Stimulated activated CD8-positive, alpha-beta memory T cell treated with anti-CD3 and anti-CD28 coated beads, Interleukin-15, amount 100 ng/mL, for 4 hours (primary cell): ENCODE measurements at regions not wholly inside any gene's neighbourhood (a gene's known extent, or its start where the extent isn't known, plus 50 kb on each side); places are given as distances from the start of the nearest gene placed in this dataset.
A peak's percentile ranks its signal among the peaks of the same experiment; 100 is the strongest.

Experiments used
- DNase-seq, 2 donors: peaks; one replicate each; pipeline ENCODE4 v3.0.0-alpha.2; 2020; ENCODE audit warnings: low read depth in 2 of 2

DNA sequence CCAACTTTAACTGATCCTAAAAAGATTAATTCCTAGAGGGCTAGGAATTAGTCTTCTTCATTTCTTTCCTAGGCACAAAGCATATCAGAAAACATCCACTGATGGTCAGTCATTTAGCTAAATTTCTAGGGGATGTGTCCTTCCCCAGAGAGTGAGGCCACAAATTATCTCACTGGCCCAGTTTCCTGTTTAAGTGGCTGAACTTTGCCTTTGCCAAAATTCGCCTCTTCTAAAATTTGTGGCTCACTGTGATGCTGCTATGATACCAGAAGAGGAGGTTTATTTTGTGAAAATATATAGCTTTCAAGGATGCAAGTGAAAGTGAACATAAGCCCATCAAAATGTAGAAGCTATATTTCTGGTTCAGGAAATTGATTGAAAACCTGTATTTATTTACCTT, 98.1 kb upstream of the FER start:
- DNase-seq, result no peak

DNA sequence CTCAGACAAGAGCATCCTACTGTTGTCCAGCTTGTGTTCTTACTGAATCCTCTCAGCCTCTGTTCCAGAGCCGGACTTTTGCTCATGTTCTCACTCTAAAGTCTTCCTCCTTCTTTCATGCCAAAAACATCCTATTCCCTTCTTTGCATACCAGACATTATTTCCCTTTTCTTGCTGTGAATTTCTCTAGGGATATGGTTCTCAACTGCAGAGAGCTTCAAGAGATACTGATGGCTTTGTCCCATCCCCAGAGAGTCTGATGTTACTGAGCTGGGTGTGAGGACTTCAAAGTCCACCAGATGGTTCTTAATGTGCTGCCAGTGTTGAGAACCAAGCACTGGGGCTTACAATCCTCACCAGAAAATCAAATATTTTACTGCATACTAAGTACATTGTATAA, 98.6 kb upstream of the FER start:
- no peak for DNase-seq

GRCh38 chr5:108642170-108642906, 105.4 kb upstream of the FER start:
- DNase-seq, result peak in 1 of 2 donors; percentile 6

DNA sequence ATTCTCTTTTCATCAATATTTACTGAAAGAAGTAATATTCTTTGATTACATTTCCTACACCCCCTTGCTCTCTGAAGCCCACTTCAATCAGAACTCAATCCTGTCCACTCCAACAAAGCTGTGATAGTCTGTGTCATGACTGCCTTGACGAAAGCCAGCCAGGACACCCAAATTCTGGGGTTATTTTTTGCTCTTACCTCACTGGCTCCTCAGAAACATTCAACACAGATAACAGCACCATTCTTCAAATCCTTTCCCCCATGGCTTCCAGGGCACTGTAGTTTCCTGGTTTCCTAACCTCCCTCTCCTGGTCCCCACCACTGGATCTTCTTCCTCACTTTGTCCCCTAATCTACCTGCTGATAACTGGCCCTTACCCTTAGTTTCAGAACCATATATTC, 106.1 kb upstream of the FER start:
- no peak for DNase-seq

DNA sequence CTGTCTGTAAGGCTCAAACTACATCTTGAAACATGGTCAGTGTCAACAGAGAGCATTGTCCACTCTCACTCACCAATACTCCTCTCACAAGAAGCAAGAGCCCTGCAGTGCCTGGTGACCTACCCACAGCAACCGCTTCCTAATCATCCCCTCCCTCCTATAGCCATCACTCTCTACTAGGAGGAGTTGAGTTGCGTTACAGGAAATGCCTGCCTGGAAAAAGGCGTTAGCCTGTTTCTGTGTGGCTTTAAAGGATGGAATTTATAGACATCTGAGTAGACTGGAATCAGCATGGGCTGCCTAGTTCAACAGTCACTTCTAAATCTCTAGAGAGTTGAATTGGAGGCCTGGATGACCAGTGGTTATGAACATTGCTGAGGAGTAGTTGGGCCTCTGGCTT, 108.3 kb upstream of the FER start:
- no peak for DNase-seq

DNA sequence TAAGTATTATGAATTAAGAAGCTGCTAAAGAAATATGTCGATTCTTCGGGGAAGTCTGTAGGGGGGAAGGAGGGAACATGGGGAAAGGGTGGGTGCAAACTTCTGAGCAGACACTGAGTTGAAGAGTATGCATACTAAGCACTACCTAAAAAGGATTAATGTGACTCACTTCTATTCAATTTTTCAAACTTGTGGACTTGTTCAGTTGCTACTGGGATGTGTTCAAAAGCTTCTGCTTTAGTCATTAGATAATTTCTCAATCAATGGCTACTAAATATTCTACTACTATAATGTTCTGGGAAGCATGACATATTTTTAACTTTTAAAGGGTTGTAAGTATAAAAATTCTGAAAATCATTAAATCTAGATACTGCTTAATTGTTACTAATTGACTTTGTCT, 109.7 kb upstream of the FER start:
- DNase-seq, result no peak

DNA sequence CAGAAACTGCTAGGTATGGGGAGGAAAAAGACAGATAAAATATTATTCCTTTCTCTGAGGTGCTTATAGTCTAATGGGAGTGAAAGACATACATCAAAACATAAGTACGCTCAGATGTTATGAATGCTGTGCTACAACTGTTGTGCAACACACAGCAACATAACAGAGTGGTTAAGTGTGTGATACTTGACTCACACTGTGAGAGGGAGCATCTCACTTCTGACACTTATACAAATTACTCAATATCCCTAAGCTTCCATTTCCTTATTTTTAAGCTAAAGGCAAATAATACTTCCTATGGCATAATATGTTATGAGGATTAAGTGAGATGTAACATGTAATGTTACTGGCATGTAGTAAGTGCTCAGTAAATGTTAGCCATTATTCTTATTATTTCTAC, 110.6 kb upstream of the FER start:
- no peak for DNase-seq

- DNase-seq, result no peak
Observed at GRCh38 chr5:108636135-108636853, 111.4 kb upstream of the FER start.

DNA sequence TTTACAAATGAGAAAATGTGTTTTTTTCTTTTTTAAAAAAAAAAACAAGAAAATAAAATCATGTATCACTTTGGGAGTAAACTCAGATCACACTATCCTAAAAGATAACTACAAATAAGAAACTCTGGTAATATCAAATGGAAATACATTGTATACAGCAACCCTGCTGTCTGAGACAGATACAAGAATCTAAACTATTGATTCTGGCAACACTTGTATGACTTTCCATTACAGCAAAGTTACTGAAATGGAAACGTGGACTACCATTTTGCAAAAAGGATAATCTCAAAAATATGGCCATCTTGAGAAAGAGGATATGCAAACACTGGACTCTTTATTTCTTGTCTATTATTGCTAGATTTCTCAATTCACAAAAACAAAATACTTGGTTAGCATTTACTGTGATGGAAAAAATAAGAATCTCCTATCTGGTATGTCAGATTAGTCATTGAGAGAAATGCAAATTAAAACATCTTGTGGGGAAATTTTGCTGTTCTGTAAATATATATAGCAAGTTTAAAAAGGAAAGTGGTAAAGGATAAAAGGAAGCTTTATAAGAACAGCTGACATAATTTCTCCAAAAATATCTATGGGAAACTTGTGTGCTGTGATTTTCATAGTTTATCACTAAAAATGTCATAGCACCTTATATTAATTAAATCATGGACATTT, 112.9 kb upstream of the FER start:
- no peak for DNase-seq

GRCh38 chr5:108634010-108634616, 113.6 kb upstream of the FER start:
- DNase-seq, result no peak

DNA sequence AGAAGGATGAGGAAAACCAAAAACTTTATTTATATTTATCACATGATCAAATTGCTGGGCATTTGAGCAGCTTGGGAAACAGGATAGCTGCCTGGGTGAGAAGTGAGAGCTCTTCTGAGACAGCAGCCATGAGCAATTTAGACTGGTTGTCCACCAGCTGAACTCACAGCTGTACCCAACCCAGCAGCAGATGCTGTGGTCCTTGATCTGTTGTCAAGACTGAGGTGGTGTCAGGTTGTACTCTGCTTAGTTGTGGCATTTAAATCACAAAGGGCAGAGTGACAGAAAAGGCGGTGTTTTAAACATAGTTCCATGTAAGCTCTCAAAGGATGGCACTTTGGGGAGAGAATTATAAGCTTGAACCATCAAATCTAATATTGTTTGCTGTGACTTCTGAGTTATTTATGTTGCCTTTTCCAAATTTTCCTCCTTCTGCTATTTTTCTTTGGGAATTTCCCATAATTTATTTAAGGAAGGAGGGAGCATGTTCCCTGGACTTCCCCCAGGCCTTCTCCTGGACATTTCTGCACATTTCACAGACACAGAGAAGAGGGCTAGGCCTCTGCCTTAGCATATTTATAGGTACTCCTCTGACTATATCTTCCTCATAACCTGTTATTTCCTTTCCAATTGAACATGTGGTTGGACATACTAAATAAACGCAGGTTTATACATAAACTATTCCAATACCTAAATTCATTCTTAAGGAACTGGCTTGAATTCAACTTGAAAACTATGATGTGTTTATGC, 117.7 kb upstream of the FER start:
- DNase-seq, result no peak

DNA sequence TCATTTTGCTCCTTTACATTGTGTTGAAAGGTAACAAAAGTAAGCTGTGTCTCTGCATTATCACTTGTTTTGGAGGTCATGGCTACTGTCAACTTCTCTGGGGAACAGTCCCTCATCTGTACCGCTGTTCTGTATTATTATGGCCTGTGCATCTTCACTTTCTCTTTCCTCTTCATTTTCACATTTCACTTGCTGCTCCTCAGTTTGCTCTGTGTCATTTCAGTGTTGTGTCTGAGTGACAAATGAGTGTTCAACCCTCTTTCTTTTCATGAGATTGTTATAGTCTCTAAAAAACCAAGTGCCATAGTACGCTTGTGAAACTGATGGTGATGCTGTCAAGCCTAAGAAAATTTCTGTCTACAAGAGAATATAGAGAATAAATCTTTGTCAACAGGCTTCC, 122.0 kb upstream of the FER start:
- no peak for DNase-seq

DNA sequence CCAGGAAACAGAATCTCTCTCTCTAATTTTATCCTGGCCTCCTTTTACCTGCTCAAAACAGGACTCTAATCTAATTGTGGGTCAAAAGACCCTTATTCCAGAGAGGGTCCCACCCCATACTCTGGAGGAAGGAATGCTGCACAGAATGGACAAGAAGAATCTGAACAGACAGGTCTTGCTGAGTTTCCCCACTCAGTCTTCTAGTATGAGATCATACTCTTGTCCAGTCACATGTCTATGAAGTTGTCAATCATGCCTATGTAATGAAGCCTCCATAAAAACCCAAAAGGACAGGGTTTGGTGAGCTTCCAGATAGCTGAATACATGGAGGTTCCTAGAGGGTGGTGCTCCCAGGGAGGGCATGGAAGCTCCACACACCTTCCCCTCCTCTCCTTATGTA, 123.9 kb upstream of the FER start:
- no peak for DNase-seq

GRCh38 chr5:108620516-108620915, 127.2 kb upstream of the FER start:
- DNase-seq, result no peak

DNA sequence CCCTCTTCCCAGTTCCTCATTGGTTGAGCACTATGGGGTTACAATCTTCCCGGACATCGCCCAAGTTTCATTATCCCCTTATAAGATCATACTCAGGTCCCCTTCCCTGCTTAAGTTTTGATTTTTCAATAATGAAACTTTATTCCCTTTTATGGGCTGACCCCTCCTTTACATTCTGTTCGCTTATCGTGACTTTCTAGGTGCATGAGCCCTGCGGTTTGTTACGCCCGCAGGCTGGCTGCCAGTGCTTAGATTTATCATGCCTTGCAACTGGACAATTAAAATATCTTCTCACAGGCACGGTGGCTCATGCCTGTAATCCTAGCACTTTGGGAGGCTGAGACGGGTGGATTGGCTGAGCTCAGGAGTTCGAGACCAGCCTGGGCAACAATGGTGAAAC, 127.9 kb upstream of the FER start:
- DNase-seq, result no peak

DNA sequence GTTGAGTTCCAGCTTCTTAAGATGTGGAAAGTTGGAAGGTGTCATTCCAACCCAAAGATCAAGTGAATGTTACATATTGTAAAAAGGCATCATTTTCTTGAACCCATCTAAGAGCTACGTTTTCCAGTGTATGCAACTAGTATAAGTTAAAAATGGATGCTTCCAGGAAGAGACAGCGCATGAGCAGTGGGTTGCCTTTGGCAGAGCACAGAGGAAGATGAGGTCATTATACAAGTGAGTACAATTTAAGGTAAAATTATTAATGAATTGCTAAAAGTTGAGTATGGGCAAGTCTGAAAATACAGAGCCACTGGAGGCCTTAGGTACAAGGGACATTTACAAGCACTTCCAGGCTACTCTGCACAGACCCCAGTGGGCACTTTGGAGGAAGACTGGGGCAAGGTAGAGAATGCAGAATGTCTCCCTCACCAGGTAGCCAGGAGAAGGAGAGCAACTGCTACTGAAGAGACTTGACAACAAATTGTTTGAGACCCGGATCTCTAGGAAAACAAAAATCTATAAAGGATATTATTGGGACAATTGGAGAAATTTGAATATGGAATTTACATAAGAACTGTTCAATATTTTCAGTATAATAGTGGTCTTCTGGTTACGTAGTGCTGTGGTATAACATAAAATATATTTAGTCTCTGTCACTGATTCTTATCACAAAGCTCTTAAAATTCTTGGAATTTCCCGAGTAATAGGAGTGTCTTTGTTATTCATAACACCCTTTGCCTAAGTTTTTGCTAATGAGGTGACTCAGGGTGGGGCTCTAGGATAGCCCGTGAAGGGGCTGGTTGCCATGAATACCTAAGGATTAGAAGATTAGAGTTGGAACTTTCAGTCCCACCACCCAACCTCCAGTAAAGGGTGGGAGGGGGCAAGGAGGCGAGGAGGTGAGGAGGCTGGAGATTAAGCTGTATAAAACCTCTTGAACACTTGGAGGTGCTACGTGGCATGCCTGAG, 129.9 kb upstream of the FER start:
- DNase-seq, result no peak

DNA sequence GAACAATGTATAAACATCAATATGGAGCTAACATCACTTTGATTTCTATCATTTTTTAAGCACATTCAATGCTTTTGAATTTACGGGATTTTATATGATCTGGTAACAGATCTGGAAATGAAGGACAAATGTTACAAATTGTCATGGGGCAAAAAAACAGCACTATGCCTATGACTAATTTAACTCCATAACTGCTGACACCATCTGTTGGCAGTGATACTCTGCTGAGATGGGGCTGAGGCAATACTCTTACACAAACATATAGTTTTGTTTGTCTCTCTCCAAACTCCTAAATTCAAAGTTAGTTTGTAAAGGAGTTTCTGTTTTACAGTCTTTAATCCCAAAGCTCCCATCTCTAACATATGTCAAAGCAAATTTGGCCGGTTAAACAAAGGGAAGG, 132.5 kb upstream of the FER start:
- DNase-seq, result no peak

DNA sequence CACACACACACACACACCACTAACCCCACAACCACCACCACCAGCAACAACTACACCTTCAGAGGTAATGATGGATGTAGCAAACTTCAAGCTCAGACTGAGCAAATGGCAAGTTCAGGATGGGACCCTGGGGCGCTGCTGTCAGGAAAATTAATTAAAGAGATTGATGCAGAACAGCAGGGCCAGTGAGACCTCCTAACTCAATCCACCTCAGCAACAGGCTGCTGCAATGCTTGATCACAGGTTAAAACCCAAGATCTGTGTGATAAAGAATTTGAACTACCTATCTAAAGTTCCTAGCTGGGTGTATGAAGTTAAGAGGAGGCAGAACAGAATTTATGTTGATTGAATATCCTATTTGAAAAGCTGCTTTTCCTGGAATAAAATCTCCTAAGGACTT, 140.3 kb upstream of the FER start:
- no peak for DNase-seq

DNA sequence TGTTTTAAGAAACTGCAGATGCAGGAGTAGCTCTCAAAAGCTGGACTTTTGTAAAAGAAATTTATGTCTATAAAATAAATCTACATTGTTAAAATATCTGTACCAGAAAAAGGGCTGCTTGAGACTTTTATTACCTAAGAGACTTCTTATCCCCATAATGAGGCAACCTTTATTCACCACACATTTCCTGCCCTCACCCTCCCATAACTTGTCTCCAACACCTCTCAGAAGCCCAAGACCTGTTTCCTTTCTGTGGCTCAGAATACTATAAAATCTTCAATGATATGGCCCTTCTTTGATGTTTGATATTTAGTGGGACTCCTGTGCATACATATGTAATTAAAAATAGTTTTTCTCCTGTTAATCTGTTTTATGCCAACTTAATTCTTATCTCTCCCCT, 141.5 kb upstream of the FER start:
- no peak for DNase-seq

GRCh38 chr5:108602830-108603229, 144.9 kb upstream of the FER start:
- no peak for DNase-seq

DNA sequence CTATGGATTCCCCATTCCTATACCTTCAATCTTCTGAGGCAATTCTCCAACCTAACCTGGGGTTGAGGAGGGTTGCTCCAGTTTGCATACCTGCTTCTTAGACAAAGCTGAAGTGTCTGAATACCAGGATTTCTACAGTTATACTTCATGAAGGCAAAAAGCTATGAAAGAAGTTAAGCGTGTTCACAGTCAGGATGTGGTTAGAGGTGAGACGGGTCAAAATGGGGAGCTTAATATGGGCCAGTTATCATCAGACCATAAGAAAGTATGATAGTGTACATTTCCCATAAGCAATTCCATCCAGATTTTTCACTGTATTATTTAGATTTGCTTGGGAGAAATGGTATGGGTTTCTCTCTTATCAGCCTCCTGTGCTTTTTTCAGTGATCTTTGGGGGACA, 156.9 kb upstream of the FER start:
- DNase-seq, result no peak
